GM19467 (cell line): ENCODE measurements at regions not wholly inside any gene's neighbourhood (a gene's known extent, or its start where the extent isn't known, plus 50 kb on each side); places are given as distances from the start of the nearest gene placed in this dataset.

ENCODE experiments used
- ATAC-seq: cut with Tn5 transposase; IDR thresholded peaks from one replicate; pipeline ENCODE4 v1.9.1; 2021; ENCODE audit warnings: mild to moderate bottlenecking, moderate library complexity; ENCODE audit not compliant: unreplicated experiment

- ATAC-seq = no peak
Measured at GRCh38 chr5:120217001-120217400, 247.1 kb upstream of the PRR16 start.

GRCh38 chr5:120219988-120220387 lies 244.1 kb upstream of the PRR16 start:
- ATAC-seq = no peak

DNA sequence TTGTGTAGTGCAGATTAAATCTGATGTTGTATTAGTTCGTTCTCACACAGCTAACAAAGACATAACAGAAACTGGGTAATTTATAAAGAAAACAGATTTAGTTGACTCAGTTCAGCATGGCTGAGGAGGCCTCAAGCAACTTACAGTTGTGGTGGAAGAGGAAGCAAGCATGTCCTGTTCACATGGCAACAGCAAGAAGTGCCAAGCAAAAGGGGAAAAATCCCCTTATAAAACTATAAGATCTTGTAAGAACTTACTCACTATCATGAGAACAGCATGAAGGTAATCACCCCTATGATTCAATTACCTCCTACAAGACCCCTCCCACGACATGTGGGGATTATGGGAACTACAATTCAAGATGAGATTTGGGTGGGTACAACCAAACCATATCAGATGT lies 238.6 kb upstream of the PRR16 start:
- no peak for ATAC-seq

DNA sequence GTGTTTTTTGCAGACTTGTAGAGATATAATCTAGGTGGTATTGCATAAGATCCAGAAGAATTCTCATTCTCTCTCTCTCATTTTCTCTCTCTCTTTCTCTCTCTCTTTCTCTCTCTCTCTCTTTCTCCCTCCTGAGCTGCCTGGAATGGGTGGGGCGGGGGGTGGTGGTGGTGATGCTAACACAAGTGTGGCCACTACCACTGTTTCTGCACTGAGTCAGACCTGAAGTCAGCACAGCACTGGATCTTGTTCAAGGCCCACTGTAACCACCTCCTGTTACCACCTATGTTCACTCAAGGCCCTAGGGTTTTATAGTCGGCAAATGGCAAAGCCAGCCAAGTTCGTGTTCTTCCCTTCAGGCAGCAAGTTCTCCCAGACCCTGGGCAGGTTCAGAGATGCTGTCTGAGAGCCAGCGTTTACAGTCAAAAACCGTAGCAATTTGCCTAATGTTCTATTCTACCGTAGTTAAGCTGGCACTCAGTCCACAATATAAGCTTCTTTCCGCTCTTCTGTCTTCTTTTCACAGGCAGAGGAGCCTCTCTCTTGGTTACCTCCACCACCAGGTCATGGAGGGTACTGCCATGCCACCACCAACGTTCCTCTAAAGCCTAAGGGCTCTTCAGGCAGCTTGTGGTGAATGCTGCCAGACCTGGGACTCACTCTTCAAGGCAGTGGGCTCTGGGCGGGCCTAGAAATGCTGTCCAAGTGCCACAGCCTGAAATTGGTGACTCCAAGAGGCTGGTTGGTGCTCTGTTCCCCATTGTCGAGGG lies 235.7 kb upstream of the PRR16 start:
- no peak for ATAC-seq

- ATAC-seq = no peak
Measured at GRCh38 chr5:120229036-120229435, 235.1 kb upstream of the PRR16 start.

- ATAC-seq = no peak
Measured at GRCh38 chr5:120231563-120231962, 232.5 kb upstream of the PRR16 start.

GRCh38 chr5:120236360-120236759 lies 227.7 kb upstream of the PRR16 start:
- ATAC-seq = no peak

DNA sequence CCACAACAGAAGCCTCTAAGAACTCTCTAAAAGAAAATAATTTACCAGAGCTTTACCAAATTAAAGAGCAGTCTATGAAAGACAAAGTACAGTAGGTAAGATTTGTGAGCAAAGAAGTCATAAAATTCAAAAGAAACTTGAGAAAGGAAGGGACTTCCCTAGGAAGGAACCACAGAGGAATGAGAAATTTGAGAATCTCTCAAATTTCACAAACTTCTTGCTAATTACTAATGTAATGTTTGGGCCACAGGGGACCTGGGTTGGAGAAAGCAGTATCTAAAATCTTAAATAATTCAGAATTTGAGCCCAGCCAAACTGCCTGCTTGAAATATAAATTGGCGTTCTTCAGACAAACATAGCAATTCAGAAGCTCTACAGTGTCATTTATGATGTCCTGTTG lies 225.0 kb upstream of the PRR16 start:
- no peak for ATAC-seq

GRCh38 chr5:120240706-120241105 lies 223.4 kb upstream of the PRR16 start:
- no peak for ATAC-seq

GRCh38 chr5:120241400-120241799 lies 222.7 kb upstream of the PRR16 start:
- no peak for ATAC-seq

GRCh38 chr5:120251898-120252297 lies 212.2 kb upstream of the PRR16 start:
- no peak for ATAC-seq

DNA sequence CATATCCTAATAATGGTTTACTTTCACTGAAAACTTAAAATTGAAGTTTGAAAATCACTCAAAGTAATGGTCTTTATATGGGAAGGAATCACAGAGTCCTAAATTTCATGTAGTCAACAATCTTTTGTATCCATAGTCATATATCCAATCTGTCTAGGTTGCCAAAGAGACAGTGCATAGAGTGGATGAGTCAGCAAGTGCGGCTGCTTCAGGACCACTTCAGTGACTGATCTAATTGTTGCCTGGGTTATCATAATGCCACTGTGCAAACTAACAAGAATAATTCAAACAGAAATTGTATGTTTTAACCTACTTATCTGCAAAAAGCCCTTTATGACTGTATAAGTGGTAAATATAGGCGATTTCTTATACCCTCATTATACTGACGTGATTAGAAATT lies 211.3 kb upstream of the PRR16 start:
- ATAC-seq = no peak

DNA sequence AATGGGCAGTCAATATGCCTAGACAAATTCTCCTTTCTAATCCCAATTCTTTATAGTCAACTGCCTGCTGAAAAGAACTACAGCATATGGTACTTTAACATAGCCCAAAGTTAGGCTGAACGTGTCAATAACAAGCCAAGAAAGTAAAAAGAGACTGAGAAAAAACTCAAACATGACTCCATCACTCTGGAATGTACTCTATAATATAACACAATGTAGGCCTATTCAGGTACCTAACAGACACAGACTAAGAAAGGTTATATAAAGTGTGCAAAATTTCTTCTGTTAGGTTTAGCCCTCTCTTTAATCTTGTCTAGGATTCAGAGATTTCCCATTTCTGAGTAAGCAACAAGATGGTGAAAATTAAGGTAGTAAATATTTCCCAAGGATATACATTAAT lies 209.7 kb upstream of the PRR16 start:
- no peak for ATAC-seq

DNA sequence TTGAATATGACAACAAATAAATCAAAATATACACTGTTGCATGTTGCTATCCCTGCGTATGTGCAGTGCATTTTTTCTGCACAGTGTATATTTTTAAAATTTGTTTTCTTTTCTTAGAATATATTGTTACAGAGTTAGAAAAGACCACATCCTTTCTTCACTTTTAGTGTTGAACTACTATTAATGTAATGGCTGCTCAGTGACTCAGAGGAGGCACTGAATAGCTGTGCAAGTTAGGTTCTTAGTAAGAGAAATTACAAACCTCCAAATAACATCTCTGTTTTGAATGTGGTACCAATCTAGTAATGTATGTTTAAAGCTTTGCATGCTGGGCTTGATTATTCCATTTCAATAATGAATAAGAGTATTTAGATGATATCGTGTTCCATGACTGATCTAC lies 208.9 kb upstream of the PRR16 start:
- no peak for ATAC-seq

GRCh38 chr5:120256376-120256775 lies 207.7 kb upstream of the PRR16 start:
- no peak for ATAC-seq

GRCh38 chr5:120257358-120257971 lies 206.6 kb upstream of the PRR16 start:
- ATAC-seq = no peak

GRCh38 chr5:120258123-120258522 lies 206.0 kb upstream of the PRR16 start:
- ATAC-seq = no peak

GRCh38 chr5:120260651-120261050 lies 203.4 kb upstream of the PRR16 start:
- ATAC-seq = no peak

DNA sequence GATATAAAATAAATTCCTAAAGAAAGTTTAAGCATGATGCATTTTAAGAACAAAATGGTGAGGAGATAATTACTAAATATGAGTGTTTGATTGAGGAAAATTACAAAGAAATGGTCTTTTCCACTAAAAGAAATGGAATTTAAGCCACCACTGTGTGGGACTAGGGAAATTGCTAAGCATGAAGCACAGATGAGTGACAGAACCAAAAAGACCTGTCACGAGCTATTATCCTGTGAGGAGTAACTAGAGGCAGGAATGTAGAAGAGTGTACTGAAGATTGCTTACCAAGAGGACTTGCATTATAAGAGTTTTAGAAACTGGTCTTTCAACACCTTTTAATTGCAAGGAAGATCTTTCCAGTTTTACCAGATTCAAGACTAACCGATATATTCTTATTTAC lies 193.6 kb upstream of the PRR16 start:
- no peak for ATAC-seq

DNA sequence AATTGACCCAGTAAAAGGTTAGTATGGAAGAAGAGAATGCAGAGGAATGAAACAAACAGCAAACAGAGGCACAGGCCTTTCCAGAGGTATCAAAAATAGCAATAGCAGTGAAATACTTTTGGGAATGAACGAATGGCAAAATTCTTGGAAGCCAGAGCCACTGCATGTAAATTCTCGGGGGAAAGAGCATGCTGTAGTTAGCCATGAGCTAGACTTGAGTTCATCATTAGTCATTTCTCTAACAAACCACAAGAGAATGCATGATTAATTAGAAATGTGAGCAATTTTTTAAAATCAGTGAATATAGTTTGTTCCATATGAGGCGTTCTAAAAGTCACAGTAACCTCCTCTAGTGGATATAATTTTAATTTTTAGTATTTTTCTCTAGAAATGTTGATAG lies 170.3 kb upstream of the PRR16 start:
- ATAC-seq = no peak

DNA sequence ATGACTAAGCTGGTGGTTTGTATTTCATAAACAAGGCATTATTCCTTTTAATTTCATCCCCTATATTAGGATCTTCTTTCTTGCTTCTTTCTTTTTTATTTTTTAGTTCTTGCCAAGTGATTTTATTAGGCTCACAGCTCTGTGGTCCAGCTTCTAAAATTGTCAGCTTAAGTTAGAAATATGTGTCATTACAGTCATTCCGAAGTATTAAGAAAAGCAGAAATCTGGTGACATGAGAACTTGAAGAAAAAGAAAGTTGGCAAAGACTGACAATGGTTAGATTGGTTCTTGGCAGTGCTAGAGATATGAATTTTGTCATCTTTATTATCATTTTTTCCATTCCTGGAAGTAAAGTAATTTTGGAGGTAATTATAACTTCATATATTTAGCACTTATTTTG lies 166.5 kb upstream of the PRR16 start:
- no peak for ATAC-seq

GRCh38 chr5:120298981-120299380 lies 165.1 kb upstream of the PRR16 start:
- ATAC-seq = no peak

DNA sequence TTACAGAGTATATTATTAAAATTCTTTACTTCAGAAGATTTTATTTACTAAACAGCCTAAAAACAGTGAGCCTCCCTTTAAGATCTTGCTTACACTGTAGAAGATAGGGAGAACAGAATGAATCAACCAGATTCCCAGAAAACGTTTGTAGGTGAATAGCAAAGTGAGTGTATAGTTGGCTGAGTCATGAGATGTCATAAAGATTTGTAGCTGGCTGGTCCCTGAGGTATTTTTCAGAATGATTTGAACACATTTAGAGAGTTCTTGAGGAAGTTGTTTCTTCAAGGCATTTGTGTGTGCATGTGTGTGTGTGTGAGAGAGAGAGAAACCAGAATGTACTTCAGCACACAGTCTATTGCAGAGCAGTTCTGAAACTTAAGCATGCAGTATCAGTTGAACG lies 159.4 kb upstream of the PRR16 start:
- ATAC-seq = no peak
